ENCODE measurements at regions not wholly inside any gene's neighbourhood (a gene's known extent, or its start where the extent isn't known, plus 50 kb on each side); places are given as distances from the start of the nearest gene placed in this dataset.
"Not testable (repeated sequence)": the region's sequence is repeated elsewhere in the genome, so short reads cannot be mapped to it uniquely, and the experiment has no call there.

- DNase-seq (ENCODE audit: low read depth, low spot score): no peak
- no peak overlapping the region for H3K4me3 ChIP-seq (ENCODE audit: low read length)
Observed at GRCh38 chr1:194647118-194647517, 1460.7 kb upstream of the B3GALT2 start.

GRCh38 chr1:194644528-194644927, 1458.1 kb upstream of the B3GALT2 start:
- no peak for DNase-seq (ENCODE audit: low read depth, low spot score)
- no peak overlapping the region for H3K4me3 ChIP-seq (ENCODE audit: low read length)

GRCh38 chr1:194640322-194640721, 1453.9 kb upstream of the B3GALT2 start:
- no peak for DNase-seq (ENCODE audit: low read depth, low spot score)
- H3K4me3 ChIP-seq (ENCODE audit: low read length): no peak overlapping the region

- no peak overlapping the region for H3K4me3 ChIP-seq (ENCODE audit: low read length)
- no peak for DNase-seq (ENCODE audit: low read depth, low spot score)
Observed at GRCh38 chr1:194629011-194629410, 1442.6 kb upstream of the B3GALT2 start.

- DNase-seq (ENCODE audit: low read depth, low spot score): no peak
- no peak overlapping the region for H3K4me3 ChIP-seq (ENCODE audit: low read length)
Observed at GRCh38 chr1:194624833-194625232, 1438.4 kb upstream of the B3GALT2 start.

- H3K4me3 ChIP-seq (ENCODE audit: low read length): no peak overlapping the region
- DNase-seq (ENCODE audit: low read depth, low spot score): no peak
Observed at GRCh38 chr1:194618101-194618500, 1431.7 kb upstream of the B3GALT2 start.

- H3K4me3 ChIP-seq (ENCODE audit: low read length); DNase-seq (ENCODE audit: low read depth, low spot score): not testable (repeated sequence)
Observed at GRCh38 chr1:194617272-194617671, 1430.9 kb upstream of the B3GALT2 start.

- no peak overlapping the region for H3K4me3 ChIP-seq (ENCODE audit: low read length)
Observed at GRCh38 chr1:194616835-194617234, 1430.4 kb upstream of the B3GALT2 start.

GRCh38 chr1:194602184-194602583, 1415.8 kb upstream of the B3GALT2 start:
- no peak for DNase-seq (ENCODE audit: low read depth, low spot score)
- no peak overlapping the region for H3K4me3 ChIP-seq (ENCODE audit: low read length)

More at GRCh38 chr1:194616835-194617234, 1430.4 kb upstream of the B3GALT2 start:
- peak; percentile 81 for DNase-seq (ENCODE audit: low read depth, low spot score)

GRCh38 chr1:194600716-194601115, 1414.3 kb upstream of the B3GALT2 start:
- DNase-seq (ENCODE audit: low read depth, low spot score): no peak
- no peak overlapping the region for H3K4me3 ChIP-seq (ENCODE audit: low read length)

- no peak for DNase-seq (ENCODE audit: low read depth, low spot score)
- H3K4me3 ChIP-seq (ENCODE audit: low read length): no peak overlapping the region
Observed at GRCh38 chr1:194598098-194598497, 1411.7 kb upstream of the B3GALT2 start.

- DNase-seq (ENCODE audit: low read depth, low spot score): no peak
Observed at GRCh38 chr1:194586302-194586701, 1399.9 kb upstream of the B3GALT2 start.

GRCh38 chr1:194584052-194584451, 1397.6 kb upstream of the B3GALT2 start:
- DNase-seq (ENCODE audit: low read depth, low spot score): no peak
- no peak overlapping the region for H3K4me3 ChIP-seq (ENCODE audit: low read length)

More at GRCh38 chr1:194586302-194586701, 1399.9 kb upstream of the B3GALT2 start:
- H3K4me3 ChIP-seq (ENCODE audit: low read length): no peak overlapping the region

GRCh38 chr1:194570476-194570875, 1384.1 kb upstream of the B3GALT2 start:
- DNase-seq (ENCODE audit: low read depth, low spot score): no peak

GRCh38 chr1:194568610-194569009, 1382.2 kb upstream of the B3GALT2 start:
- DNase-seq (ENCODE audit: low read depth, low spot score): no peak

More at GRCh38 chr1:194570476-194570875, 1384.1 kb upstream of the B3GALT2 start:
- no peak overlapping the region for H3K4me3 ChIP-seq (ENCODE audit: low read length)

GRCh38 chr1:194548071-194548470, 1361.7 kb upstream of the B3GALT2 start:
- H3K4me3 ChIP-seq (ENCODE audit: low read length): no peak overlapping the region
- DNase-seq (ENCODE audit: low read depth, low spot score): no peak

More at GRCh38 chr1:194568610-194569009, 1382.2 kb upstream of the B3GALT2 start:
- no peak overlapping the region for H3K4me3 ChIP-seq (ENCODE audit: low read length)

- no peak for DNase-seq (ENCODE audit: low read depth, low spot score)
- no peak overlapping the region for H3K4me3 ChIP-seq (ENCODE audit: low read length)
Observed at GRCh38 chr1:194544012-194544411, 1357.6 kb upstream of the B3GALT2 start.

GRCh38 chr1:194538453-194538852, 1352.0 kb upstream of the B3GALT2 start:
- no peak overlapping the region for H3K4me3 ChIP-seq (ENCODE audit: low read length)
- no peak for DNase-seq (ENCODE audit: low read depth, low spot score)

GRCh38 chr1:194537521-194537920, 1351.1 kb upstream of the B3GALT2 start:
- no peak overlapping the region for H3K4me3 ChIP-seq (ENCODE audit: low read length)
- DNase-seq (ENCODE audit: low read depth, low spot score): no peak

- no peak overlapping the region for H3K4me3 ChIP-seq (ENCODE audit: low read length)
- DNase-seq (ENCODE audit: low read depth, low spot score): no peak
Observed at GRCh38 chr1:194535369-194535768, 1349.0 kb upstream of the B3GALT2 start.

- DNase-seq (ENCODE audit: low read depth, low spot score): no peak
- no peak overlapping the region for H3K4me3 ChIP-seq (ENCODE audit: low read length)
Observed at GRCh38 chr1:194534784-194535183, 1348.4 kb upstream of the B3GALT2 start.

- no peak for DNase-seq (ENCODE audit: low read depth, low spot score)
- H3K4me3 ChIP-seq (ENCODE audit: low read length): no peak overlapping the region
Observed at GRCh38 chr1:194533641-194534040, 1347.2 kb upstream of the B3GALT2 start.

Data from Jurkat, Clone E6-1 (cell line).